ENCODE measurements at regions not wholly inside any gene's neighbourhood (a gene's known extent, or its start where the extent isn't known, plus 50 kb on each side); places are given as distances from the start of the nearest gene placed in this dataset.
A peak's percentile ranks its signal among the peaks of the same experiment; 100 is the strongest.
"Not testable (repeated sequence)": the region's sequence is repeated elsewhere in the genome, so short reads cannot be mapped to it uniquely, and the experiment has no call there.

GRCh38 chr6:120484146-120484545 is 850.1 kb downstream of the TBC1D32 start:
- H3K4me1 ChIP-seq (ENCODE audit: low read depth): no peaks in the 10 kb centered on the region
- intact Hi-C loops (cut with DNase I, micrococcal nuclease): no loop called here
- H3K4me3 ChIP-seq: no peak overlapping the region
- ATAC-seq (no peak), DNase-seq (no peak)
- TF ChIP-seq CTCF (IDR thresholded peaks at IDR 0.05): no peak
- H3K36me3 ChIP-seq (ENCODE audit: low read depth): no peaks in the 10 kb centered on the region
- H3K9me3 ChIP-seq: peaks cover 2% of the 10 kb centered on the region

- Histone ChIP-seq H3K36me3 (ENCODE audit: low read depth) (no peaks in the 10 kb centered on the region), H3K9me3 (peaks cover 19% of the 10 kb centered on the region), H3K4me1 (ENCODE audit: low read depth) (no peaks in the 10 kb centered on the region), H3K4me3 (no peak overlapping the region)
- no peak for ATAC-seq
- intact Hi-C loops (cut with DNase I, micrococcal nuclease): no loop called here
- no peak for DNase-seq
- TF ChIP-seq CTCF (IDR thresholded peaks at IDR 0.05): no peak
Observed at GRCh38 chr6:120478650-120479049, 855.6 kb downstream of the TBC1D32 start.

GRCh38 chr6:120473804-120474203 is 860.5 kb downstream of the TBC1D32 start:
- Histone ChIP-seq H3K4me1 (ENCODE audit: low read depth) (no peaks in the 10 kb centered on the region), H3K4me3 (no peak overlapping the region), H3K9me3 (peaks cover 13% of the 10 kb centered on the region), H3K36me3 (ENCODE audit: low read depth) (no peaks in the 10 kb centered on the region)
- TF ChIP-seq CTCF (IDR thresholded peaks at IDR 0.05): no peak
- no peak for DNase-seq
- no peak for ATAC-seq
- intact Hi-C loops (cut with DNase I, micrococcal nuclease): no loop called here

- no peaks in the 10 kb centered on the region for H3K36me3 ChIP-seq (ENCODE audit: low read depth)
- intact Hi-C loops (cut with DNase I, micrococcal nuclease): no loop called here
- ATAC-seq (no peak), DNase-seq (no peak)
- no peaks in the 10 kb centered on the region for H3K9me3 ChIP-seq
- no peak for TF ChIP-seq CTCF (IDR thresholded peaks at IDR 0.05)
- no peak overlapping the region for H3K4me3 ChIP-seq
- H3K4me1 ChIP-seq (ENCODE audit: low read depth): no peaks in the 10 kb centered on the region
Observed at GRCh38 chr6:120468486-120468885, 865.8 kb downstream of the TBC1D32 start.

GRCh38 chr6:120451508-120451907 is 882.8 kb downstream of the TBC1D32 start:
- DNase-seq (no peak), ATAC-seq (no peak)
- TF ChIP-seq CTCF (IDR thresholded peaks at IDR 0.05): no peak
- intact Hi-C loops (cut with DNase I, micrococcal nuclease): no loop called here
- Histone ChIP-seq H3K4me3 (no peak overlapping the region), H3K4me1 (ENCODE audit: low read depth) (no peaks in the 10 kb centered on the region), H3K9me3 (no peaks in the 10 kb centered on the region), H3K36me3 (ENCODE audit: low read depth) (no peaks in the 10 kb centered on the region)

GRCh38 chr6:120447605-120448004 is 886.7 kb downstream of the TBC1D32 start:
- no peak overlapping the region for H3K4me3 ChIP-seq
- TF ChIP-seq CTCF (IDR thresholded peaks at IDR 0.05): no peak
- H3K4me1 ChIP-seq (ENCODE audit: low read depth): no peaks in the 10 kb centered on the region
- intact Hi-C loops (cut with DNase I, micrococcal nuclease): no loop called here
- no peaks in the 10 kb centered on the region for H3K36me3 ChIP-seq (ENCODE audit: low read depth)
- DNase-seq (no peak), ATAC-seq (no peak)
- H3K9me3 ChIP-seq: no peaks in the 10 kb centered on the region

GRCh38 chr6:120432840-120433239 is 901.4 kb downstream of the TBC1D32 start:
- intact Hi-C loops (cut with DNase I, micrococcal nuclease); H3K4me1 ChIP-seq (ENCODE audit: low read depth); H3K36me3 ChIP-seq (ENCODE audit: low read depth); H3K4me3 ChIP-seq; ATAC-seq; H3K9me3 ChIP-seq: not testable (repeated sequence)
- peak in 1 of 3 donors; percentile 21 for DNase-seq
